Calu3 (cell line): ENCODE measurements at regions not wholly inside any gene's neighbourhood (a gene's known extent, or its start where the extent isn't known, plus 50 kb on each side); places are given as distances from the start of the nearest gene placed in this dataset.

Experiments
- BruUV-seq: library from RNA; stranded (reverse); fragments of 400-500 nt; replicated peaks from 2 replicates; lab custom pipeline; 2021; lab: Mats Ljungman, UMichigan
- CTCF ChIA-PET: fragments of 300-600 bp; sonication (Branson Sonifier 250); formaldehyde crosslinking; loops from one replicate; lab custom pipeline; 2022; ENCODE audit warnings: antibody characterized with exemption; lab: Charles Lee
- DNase-seq: peaks from one replicate; pipeline ENCODE4 v3.0.0; 2022
- H3K27ac Mint-ChIP-seq: one replicate; pipeline ENCODE4 v1.8.0; 2022; ENCODE audit warnings: mixed read lengths; ENCODE audit not compliant: unreplicated experiment
- H3K27me3 Mint-ChIP-seq: one replicate; pipeline ENCODE4 v1.8.0; 2022; ENCODE audit warnings: mixed read lengths; ENCODE audit not compliant: unreplicated experiment
- H3K36me3 Mint-ChIP-seq: one replicate; pipeline ENCODE4 v1.8.0; 2022; ENCODE audit warnings: mild to moderate bottlenecking, moderate library complexity, mixed read lengths; ENCODE audit not compliant: insufficient read depth, unreplicated experiment
- H3K4me1 Mint-ChIP-seq: one replicate; pipeline ENCODE4 v1.8.0; 2022; ENCODE audit warnings: mild to moderate bottlenecking, low read depth, mixed read lengths; ENCODE audit not compliant: unreplicated experiment
- H3K4me3 Mint-ChIP-seq: one replicate; pipeline ENCODE4 v1.8.0; 2022; ENCODE audit warnings: mild to moderate bottlenecking, low read depth, moderate library complexity, mixed read lengths; ENCODE audit not compliant: unreplicated experiment
- H3K9me3 Mint-ChIP-seq: one replicate; pipeline ENCODE4 v1.8.0; 2022; ENCODE audit warnings: low read depth, mixed read lengths; ENCODE audit not compliant: unreplicated experiment
- CTCF ChIP-seq: fragments of 200-600 bp; IDR thresholded peaks from one replicate; pipeline ENCODE4 v1.8.0; 2022; ENCODE audit warnings: antibody characterized with exemption; ENCODE audit not compliant: unreplicated experiment
- intact Hi-C: fragments of 100-400 bp; cut with micrococcal nuclease; formaldehyde crosslinking; loops from one replicate; pipeline ENCODE4 v1.10.0; 2022; ENCODE audit not compliant: unreplicated experiment

GRCh38 chr15:39512643-39513042, 68.2 kb upstream of the THBS1 start:
- Mint-ChIP-seq H3K36me3 (no peaks in the 10 kb centered on the region), H3K4me3 (no peak overlapping the region), H3K4me1 (no peaks in the 10 kb centered on the region)

GRCh38 chr15:39513936-39514335, 66.9 kb upstream of the THBS1 start:
- no peak for DNase-seq
- Mint-ChIP-seq H3K36me3 (no peaks in the 10 kb centered on the region), H3K9me3 (no peaks in the 10 kb centered on the region), H3K27ac (no peak overlapping the region), H3K27me3 (peaks cover 12% of the 10 kb centered on the region), H3K4me1 (no peaks in the 10 kb centered on the region), H3K4me3 (no peak overlapping the region)
- BruUV-seq, result no TSS peak
- no peak for TF ChIP-seq CTCF
- CTCF ChIA-PET, result no interaction called here
- intact Hi-C loops, result no loop called here

More at GRCh38 chr15:39512643-39513042, 68.2 kb upstream of the THBS1 start:
- Mint-ChIP-seq H3K9me3 (no peaks in the 10 kb centered on the region), H3K27me3 (peaks cover 12% of the 10 kb centered on the region), H3K27ac (no peak overlapping the region)
- CTCF ChIA-PET, result no interaction called here
- no peak for DNase-seq
- no peak for TF ChIP-seq CTCF
- intact Hi-C loops, result no loop called here
- BruUV-seq, result no TSS peak

- H3K9me3 Mint-ChIP-seq, result no peaks in the 10 kb centered on the region
- CTCF ChIA-PET, result no interaction called here
- no peak for TF ChIP-seq CTCF
- peaks cover 12% of the 10 kb centered on the region for H3K27me3 Mint-ChIP-seq
- intact Hi-C loops, result no loop called here
- no peaks in the 10 kb centered on the region for H3K4me1 Mint-ChIP-seq
- no peak overlapping the region for H3K4me3 Mint-ChIP-seq
- H3K27ac Mint-ChIP-seq, result no peak overlapping the region
- BruUV-seq, result no TSS peak
- DNase-seq, result no peak
- H3K36me3 Mint-ChIP-seq, result no peaks in the 10 kb centered on the region
Measured at GRCh38 chr15:39514933-39515332, 65.9 kb upstream of the THBS1 start.

- H3K4me1 Mint-ChIP-seq, result no peaks in the 10 kb centered on the region
- no peak overlapping the region for H3K27ac Mint-ChIP-seq
- no TSS peak for BruUV-seq
- intact Hi-C loops, result no loop called here
- CTCF ChIA-PET, result no interaction called here
- TF ChIP-seq CTCF, result no peak
- H3K36me3 Mint-ChIP-seq, result no peaks in the 10 kb centered on the region
- no peaks in the 10 kb centered on the region for H3K9me3 Mint-ChIP-seq
- H3K27me3 Mint-ChIP-seq, result peaks cover 8% of the 10 kb centered on the region
- no peak overlapping the region for H3K4me3 Mint-ChIP-seq
- DNase-seq, result no peak
Measured at GRCh38 chr15:39515765-39516164, 65.1 kb upstream of the THBS1 start.
